Karpas-422 (cell line): ENCODE measurements at regions not wholly inside any gene's neighbourhood (a gene's known extent, or its start where the extent isn't known, plus 50 kb on each side); places are given as distances from the start of the nearest gene placed in this dataset.

Experiments used
- DNase-seq: peaks from one replicate; pipeline ENCODE4 v3.0.0-alpha.2; 2015
- H2AFZ ChIP-seq: fragments of 200-600 bp; sonication (generic); 2 replicates; pipeline ENCODE4 v1.6.1; 2014; ENCODE audit warnings: antibody characterized with exemption, low read length, mixed read lengths
- H3K27ac ChIP-seq: fragments of 200-600 bp; sonication (generic); 2 replicates; pipeline ENCODE4 v1.5.1; 2014; ENCODE audit warnings: mild to moderate bottlenecking, low read length, moderate library complexity
- H3K27me3 ChIP-seq: fragments of 200-600 bp; sonication (generic); 2 replicates; pipeline ENCODE4 v1.6.1; 2014; ENCODE audit warnings: low read length, mixed read lengths
- H3K36me3 ChIP-seq: fragments of 200-600 bp; sonication (generic); 2 replicates; pipeline ENCODE4 v1.6.1; 2014; ENCODE audit warnings: low read length, mixed read lengths; ENCODE audit not compliant: insufficient read depth
- H3K4me1 ChIP-seq: fragments of 200-600 bp; sonication (generic); 2 replicates; pipeline ENCODE4 v1.6.1; 2014; ENCODE audit warnings: mild to moderate bottlenecking, low read length, mixed read lengths
- H3K4me2 ChIP-seq: fragments of 200-600 bp; sonication (generic); 2 replicates; pipeline ENCODE4 v1.6.1; 2014; ENCODE audit warnings: low read length, low read depth, mild to moderate bottlenecking; ENCODE audit not compliant: poor library complexity, severe bottlenecking
- H3K4me3 ChIP-seq: fragments of 200-600 bp; sonication (generic); 2 replicates; pipeline ENCODE4 v1.5.1; 2014; ENCODE audit warnings: mild to moderate bottlenecking, antibody characterized with exemption, low read length, mixed read lengths
- H3K79me2 ChIP-seq: fragments of 200-600 bp; sonication (generic); 2 replicates; pipeline ENCODE4 v1.6.1; 2014; ENCODE audit warnings: mild to moderate bottlenecking, low read length, mixed read lengths
- H3K9ac ChIP-seq: fragments of 200-600 bp; sonication (generic); 2 replicates; pipeline ENCODE4 v1.6.0; 2014; ENCODE audit warnings: low read length
- H3K9me2 ChIP-seq: fragments of 200-600 bp; sonication (generic), shearing (Covaris generic); replicated peaks from 2 replicates; pipeline ENCODE4 v1.6.0; 2014; ENCODE audit warnings: mild to moderate bottlenecking, low read length, moderate library complexity; ENCODE audit not compliant: insufficient read depth
- H3K9me3 ChIP-seq: fragments of 300-700, 200-600 bp; sonication (generic); 2 replicates; pipeline ENCODE4 v1.6.1; 2014; ENCODE audit warnings: low read length, mixed read lengths
- H4K20me1 ChIP-seq: fragments of 200-600 bp; sonication (generic); 2 replicates; pipeline ENCODE4 v1.6.1; 2014; ENCODE audit warnings: mild to moderate bottlenecking, antibody characterized with exemption, low read length, low read depth; ENCODE audit not compliant: insufficient read depth

DNA sequence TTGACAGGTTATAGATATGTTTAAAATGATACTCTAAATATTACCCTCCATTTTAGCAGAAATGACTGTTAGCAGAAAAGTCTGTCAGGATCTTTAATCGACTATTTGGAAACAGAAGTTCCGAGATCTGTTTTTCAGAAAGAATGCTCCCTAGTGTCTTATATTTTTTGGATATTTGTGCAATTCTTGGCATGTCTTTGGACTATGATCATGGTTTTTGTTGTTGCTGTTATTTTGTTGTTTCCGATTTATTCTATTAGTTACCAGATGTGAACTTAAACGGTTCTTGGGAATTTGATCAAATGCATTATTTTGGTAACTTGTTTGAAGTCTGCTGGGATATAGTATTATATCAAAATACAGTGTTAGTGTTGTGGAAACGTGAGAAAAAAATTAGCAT lies 106.4 kb upstream of the CEP162 start:
- Histone ChIP-seq H3K9me3 (no peaks in the 10 kb centered on the region), H2AFZ (no peak overlapping the region), H3K4me3 (no peak overlapping the region), H3K9me2 (no peaks in the 10 kb centered on the region), H3K4me2 (no peak overlapping the region), H4K20me1 (no peaks in the 10 kb centered on the region), H3K27me3 (no peaks in the 10 kb centered on the region), H3K27ac (no peak overlapping the region), H3K4me1 (no peaks in the 10 kb centered on the region), H3K9ac (no peak overlapping the region), H3K79me2 (no peaks in the 10 kb centered on the region), H3K36me3 (no peaks in the 10 kb centered on the region)
- no peak for DNase-seq

DNA sequence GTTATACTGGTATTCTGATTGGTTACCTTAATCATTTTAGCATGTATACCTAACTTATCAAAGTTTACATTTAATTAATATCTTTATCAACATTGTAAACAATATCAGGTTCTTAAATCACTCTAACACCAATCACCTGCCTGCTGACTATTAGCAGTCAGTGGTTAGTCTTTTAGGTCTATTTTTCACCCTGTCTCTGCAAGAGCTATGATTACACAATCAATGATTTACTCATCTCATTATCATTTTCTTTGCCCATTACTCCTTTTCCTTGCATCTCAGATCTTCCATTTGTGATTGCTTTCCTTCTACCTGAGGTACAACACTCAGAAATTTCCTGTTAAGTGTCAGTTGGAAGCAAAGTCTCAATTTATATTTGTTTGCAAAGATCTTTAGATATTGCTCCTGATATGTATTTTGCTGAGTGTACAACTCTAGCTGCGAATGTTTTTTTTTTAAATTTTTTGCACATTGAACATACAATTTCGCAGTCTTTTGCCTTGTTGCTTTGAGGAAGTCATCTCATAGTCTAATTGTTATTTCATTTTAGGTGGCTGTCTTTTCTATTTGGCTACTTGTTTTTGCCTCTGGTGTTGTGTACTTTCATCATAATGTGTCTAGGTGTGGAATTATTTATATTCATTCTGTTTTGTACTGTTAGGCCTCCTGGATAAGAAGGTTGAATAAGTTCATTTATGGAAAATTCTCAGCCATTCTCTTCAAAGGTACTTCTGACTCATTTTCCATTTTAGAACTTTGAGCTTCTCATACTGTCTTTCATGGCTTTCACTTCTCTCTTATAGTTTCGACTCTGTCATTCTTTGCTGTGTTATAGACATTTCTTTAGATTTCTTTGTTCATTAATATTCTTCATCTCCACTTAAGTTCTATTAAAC lies 104.9 kb upstream of the CEP162 start:
- no peaks in the 10 kb centered on the region for H3K9me3 ChIP-seq
- H3K4me1 ChIP-seq: no peaks in the 10 kb centered on the region
- H3K4me2 ChIP-seq: no peak overlapping the region
- no peaks in the 10 kb centered on the region for H4K20me1 ChIP-seq
- no peaks in the 10 kb centered on the region for H3K27me3 ChIP-seq
- no peak for DNase-seq
- H3K4me3 ChIP-seq: no peak overlapping the region
- no peaks in the 10 kb centered on the region for H3K9me2 ChIP-seq
- no peaks in the 10 kb centered on the region for H3K79me2 ChIP-seq
- H3K27ac ChIP-seq: no peak overlapping the region
- no peak overlapping the region for H3K9ac ChIP-seq
- no peaks in the 10 kb centered on the region for H3K36me3 ChIP-seq
- H2AFZ ChIP-seq: no peak overlapping the region

DNA sequence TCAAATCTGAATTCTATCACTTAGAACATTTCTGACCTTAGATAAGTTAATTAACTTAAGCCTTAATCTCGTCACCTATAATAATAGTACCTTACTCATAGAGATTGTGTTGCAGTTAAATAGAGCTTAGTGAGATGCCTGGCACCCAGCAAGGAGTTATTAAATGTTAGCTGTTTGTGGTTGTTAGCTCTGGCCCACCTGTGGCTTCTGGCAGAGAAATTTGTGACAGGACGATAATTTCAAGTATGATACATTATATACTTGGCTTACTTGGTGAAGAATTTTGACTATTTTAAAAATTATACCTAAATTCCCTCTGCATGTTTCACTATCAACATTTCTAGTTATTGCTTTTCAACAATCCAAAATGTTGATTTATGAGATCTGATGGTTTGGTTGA lies 102.9 kb upstream of the CEP162 start:
- Histone ChIP-seq H3K9me3 (no peaks in the 10 kb centered on the region), H3K4me3 (no peak overlapping the region), H4K20me1 (no peaks in the 10 kb centered on the region), H3K9me2 (no peaks in the 10 kb centered on the region), H3K36me3 (no peaks in the 10 kb centered on the region), H3K4me1 (no peaks in the 10 kb centered on the region), H3K79me2 (no peaks in the 10 kb centered on the region), H3K4me2 (no peak overlapping the region), H3K9ac (no peak overlapping the region), H3K27ac (no peak overlapping the region), H2AFZ (no peak overlapping the region), H3K27me3 (no peaks in the 10 kb centered on the region)
- no peak for DNase-seq

DNA sequence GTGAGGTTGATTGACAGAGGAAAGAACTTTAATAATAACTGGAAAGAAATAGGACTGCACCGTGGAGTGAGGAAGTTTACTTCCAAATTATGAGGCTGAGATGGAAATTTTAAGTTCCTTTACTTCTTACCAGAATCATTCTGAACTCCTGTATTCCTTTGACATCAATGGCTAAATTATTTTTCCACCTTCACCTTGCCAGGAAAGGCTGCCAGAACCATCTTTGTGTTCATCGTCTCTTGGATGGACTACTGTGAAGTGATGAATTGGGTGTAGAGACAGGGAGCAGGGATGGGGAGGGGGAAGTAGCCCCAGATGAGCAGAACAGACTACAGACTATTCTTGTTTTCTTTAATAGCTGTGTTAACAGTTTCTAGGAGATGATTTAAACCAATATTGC lies 102.1 kb upstream of the CEP162 start:
- no peak for DNase-seq
- no peak overlapping the region for H2AFZ ChIP-seq

DNA sequence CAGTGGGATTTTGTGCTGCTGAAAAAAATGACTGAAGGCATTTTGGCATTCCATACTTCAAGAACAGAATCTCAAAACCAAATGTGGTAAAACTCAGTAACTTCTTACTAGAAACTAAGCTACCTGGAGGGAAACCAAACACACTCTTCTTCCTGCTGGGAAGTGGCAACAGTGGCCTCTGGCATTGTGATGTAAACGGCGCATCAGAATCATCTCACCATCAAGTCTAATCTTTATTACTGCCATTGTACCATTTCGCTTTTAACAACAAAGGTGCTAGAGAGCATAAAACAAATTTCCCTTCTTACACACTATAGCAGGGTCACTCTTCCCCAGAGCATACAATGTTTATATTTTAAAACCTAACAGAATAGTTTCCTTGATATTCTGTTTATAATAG lies 101.6 kb upstream of the CEP162 start:
- Histone ChIP-seq H3K36me3 (no peaks in the 10 kb centered on the region), H3K9me3 (no peaks in the 10 kb centered on the region), H3K4me2 (no peak overlapping the region), H4K20me1 (no peaks in the 10 kb centered on the region), H2AFZ (no peak overlapping the region), H3K79me2 (no peaks in the 10 kb centered on the region), H3K4me3 (no peak overlapping the region), H3K27ac (no peak overlapping the region), H3K4me1 (no peaks in the 10 kb centered on the region), H3K9me2 (no peaks in the 10 kb centered on the region), H3K9ac (no peak overlapping the region), H3K27me3 (no peaks in the 10 kb centered on the region)
- no peak for DNase-seq

More for the DNA sequence above, 102.1 kb upstream of the CEP162 start:
- H3K9ac ChIP-seq: no peak overlapping the region
- H3K27me3 ChIP-seq: no peaks in the 10 kb centered on the region
- no peaks in the 10 kb centered on the region for H4K20me1 ChIP-seq
- H3K36me3 ChIP-seq: no peaks in the 10 kb centered on the region
- no peaks in the 10 kb centered on the region for H3K9me2 ChIP-seq
- H3K4me2 ChIP-seq: no peak overlapping the region
- H3K27ac ChIP-seq: no peak overlapping the region
- no peaks in the 10 kb centered on the region for H3K9me3 ChIP-seq
- no peaks in the 10 kb centered on the region for H3K79me2 ChIP-seq
- H3K4me3 ChIP-seq: no peak overlapping the region
- no peaks in the 10 kb centered on the region for H3K4me1 ChIP-seq

DNA sequence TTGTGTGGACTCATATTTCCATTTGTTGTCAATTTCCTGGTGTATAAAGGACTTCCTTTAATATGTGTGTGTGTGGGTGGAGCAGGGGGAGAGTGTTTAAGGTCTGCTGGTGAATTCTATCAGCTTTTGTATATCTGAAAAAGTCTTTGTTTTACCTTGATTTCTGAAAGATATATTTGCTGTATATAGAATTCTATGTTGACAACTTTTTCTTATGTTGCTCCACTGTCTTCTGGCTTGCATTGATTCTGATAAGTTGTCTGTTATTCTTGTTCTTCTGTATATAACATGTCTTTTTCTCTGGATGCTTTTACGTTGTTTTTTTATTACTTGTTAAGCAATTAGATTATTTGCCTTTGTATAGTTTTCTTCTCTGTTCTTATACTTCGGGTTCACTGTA lies 90.0 kb upstream of the CEP162 start:
- Histone ChIP-seq H3K27ac (no peak overlapping the region), H3K9me2 (no peaks in the 10 kb centered on the region), H2AFZ (no peak overlapping the region), H4K20me1 (no peaks in the 10 kb centered on the region), H3K27me3 (no peaks in the 10 kb centered on the region), H3K4me1 (no peaks in the 10 kb centered on the region), H3K9ac (no peak overlapping the region), H3K79me2 (no peaks in the 10 kb centered on the region), H3K4me3 (no peak overlapping the region), H3K36me3 (no peaks in the 10 kb centered on the region), H3K4me2 (no peak overlapping the region), H3K9me3 (no peaks in the 10 kb centered on the region)
- no peak for DNase-seq

DNA sequence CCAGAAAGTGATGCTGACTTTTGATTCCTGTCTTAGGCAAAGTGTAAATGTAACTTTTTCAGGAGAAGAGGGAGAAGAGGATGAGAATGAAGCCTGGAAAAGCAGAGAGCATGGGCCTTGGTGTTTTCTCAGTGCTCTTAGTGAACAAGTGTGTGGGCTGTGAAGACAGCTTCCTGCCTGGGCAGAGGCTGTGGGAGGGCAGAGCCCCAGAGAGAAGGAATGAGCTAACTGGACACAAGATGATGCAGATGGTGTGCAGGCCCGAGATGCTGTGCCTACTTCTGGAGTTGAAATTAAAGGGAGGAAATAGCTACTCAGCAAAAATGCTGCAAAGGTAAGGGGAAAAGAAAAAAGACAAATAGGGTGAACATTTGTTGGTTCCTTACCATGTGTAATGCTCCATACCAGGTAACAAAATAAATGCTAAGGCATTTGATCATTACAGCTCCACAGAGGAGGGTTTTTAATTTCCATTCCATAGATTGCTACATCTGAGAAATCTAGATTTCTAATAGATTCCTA lies 87.0 kb upstream of the CEP162 start:
- H3K9me3 ChIP-seq: no peaks in the 10 kb centered on the region
- no peak for DNase-seq
- no peaks in the 10 kb centered on the region for H3K36me3 ChIP-seq
- no peak overlapping the region for H3K4me2 ChIP-seq
- H3K27ac ChIP-seq: no peak overlapping the region
- no peaks in the 10 kb centered on the region for H3K79me2 ChIP-seq
- no peak overlapping the region for H2AFZ ChIP-seq
- H3K4me3 ChIP-seq: no peak overlapping the region
- no peaks in the 10 kb centered on the region for H3K9me2 ChIP-seq
- no peaks in the 10 kb centered on the region for H4K20me1 ChIP-seq
- no peaks in the 10 kb centered on the region for H3K27me3 ChIP-seq
- H3K9ac ChIP-seq: no peak overlapping the region
- H3K4me1 ChIP-seq: no peaks in the 10 kb centered on the region

DNA sequence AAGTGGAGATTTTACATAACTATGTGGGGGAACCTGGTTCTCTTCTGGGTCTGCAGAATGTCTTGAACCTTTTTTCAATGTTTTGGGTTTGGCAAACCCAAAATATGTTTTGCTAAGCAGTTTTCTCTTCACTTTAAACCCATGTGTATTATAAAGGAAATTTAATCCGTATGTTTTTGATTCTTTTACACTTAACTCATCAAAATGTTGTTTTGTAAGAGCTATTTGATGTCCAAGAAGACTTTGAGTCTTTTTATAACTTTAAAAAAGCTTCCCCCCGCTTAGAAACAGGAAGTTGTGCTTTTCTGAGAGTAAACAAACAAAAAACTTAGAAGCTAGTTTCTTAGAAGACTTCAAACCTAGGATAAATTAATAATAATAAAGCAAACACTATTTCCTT lies 81.9 kb upstream of the CEP162 start:
- Histone ChIP-seq H3K36me3 (no peaks in the 10 kb centered on the region), H3K9me3 (no peaks in the 10 kb centered on the region), H3K4me2 (no peak overlapping the region), H3K27me3 (no peaks in the 10 kb centered on the region), H4K20me1 (no peaks in the 10 kb centered on the region), H2AFZ (no peak overlapping the region), H3K79me2 (no peaks in the 10 kb centered on the region), H3K4me1 (no peaks in the 10 kb centered on the region), H3K9ac (no peak overlapping the region), H3K27ac (no peak overlapping the region), H3K9me2 (no peaks in the 10 kb centered on the region), H3K4me3 (no peak overlapping the region)
- no peak for DNase-seq
